SH-SY5Y (cell line): ENCODE measurements at regions not wholly inside any gene's neighbourhood (a gene's known extent, or its start where the extent isn't known, plus 50 kb on each side); places are given as distances from the start of the nearest gene placed in this dataset.

Experiments
- GATA2 ChIP-seq: IDR thresholded peaks from 2 replicates; pipeline ENCODE4 v1.6.1; 2011; ENCODE audit warnings: mild to moderate bottlenecking, low read depth, low read length
- GATA3 ChIP-seq: IDR thresholded peaks from 2 replicates; pipeline ENCODE4 v1.6.1; 2011; ENCODE audit warnings: low read depth, mild to moderate bottlenecking, low read length, moderate library complexity

- no peak for TF ChIP-seq GATA2
- no peak for TF ChIP-seq GATA3
Observed at GRCh38 chr11:79536155-79536917, 95.5 kb upstream of the TENM4 start.
